ENCODE measurements at regions not wholly inside any gene's neighbourhood (a gene's known extent, or its start where the extent isn't known, plus 50 kb on each side); places are given as distances from the start of the nearest gene placed in this dataset.

DNA sequence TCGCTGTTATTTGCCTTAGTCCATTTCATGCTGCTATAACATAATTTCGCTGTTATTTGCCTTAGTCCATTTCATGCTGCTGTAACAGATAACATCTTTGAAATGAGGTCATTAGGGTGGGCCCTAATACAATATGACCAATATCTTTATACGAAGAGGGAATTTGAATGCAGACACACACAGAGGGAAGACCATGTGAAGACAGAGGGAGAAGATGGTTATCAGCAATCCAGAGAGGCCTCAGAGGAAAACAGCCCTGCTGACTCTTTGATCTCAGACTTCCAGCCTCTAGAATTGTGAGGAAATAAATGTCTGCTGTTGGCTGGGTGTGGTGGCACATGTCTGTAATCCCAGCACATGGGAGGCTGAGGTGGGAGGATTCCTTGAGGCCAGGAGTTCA lies 404.9 kb downstream of the TYW1 start:
- Histone ChIP-seq H4K20me1 (ENCODE audit: insufficient read depth, low read length) (no peaks in the 10 kb centered on the region), H3K36me3 (ENCODE audit: control insufficient read depth, insufficient read depth, low read length) (no peaks in the 10 kb centered on the region), H3K4me2 (ENCODE audit: low read depth, low read length) (no peak overlapping the region), H3K9ac (ENCODE audit: low read depth, low read length) (no peak overlapping the region), H3K79me1 (ENCODE audit: low read depth in 1 of 2, low read length in 2 of 2) (no peaks in the 10 kb centered on the region), H3K18ac (ENCODE audit: low read depth, low read length) (no peak overlapping the region), H3K27ac (ENCODE audit: insufficient read depth, low read length) (no peak overlapping the region), H3K23ac (ENCODE audit: low read depth, low read length) (no peak overlapping the region), H3K4me1 (ENCODE audit: control insufficient read depth, insufficient read depth, low read length) (no peaks in the 10 kb centered on the region), H2BK120ac (ENCODE audit: low read depth, low read length) (no peak overlapping the region), H2BK15ac (ENCODE audit: low read depth, low read length) (no peak overlapping the region), H4K8ac (ENCODE audit: low read depth in 2 of 2, low read length in 2 of 2) (no peak overlapping the region), H2BK5ac (ENCODE audit: low read depth, low read length, poor library complexity, severe bottlenecking) (no peak overlapping the region), H3K4me3 (ENCODE audit: insufficient read depth, low read depth, low read length) (no peak overlapping the region), H4K91ac (ENCODE audit: insufficient read depth, low read depth, low read length) (no peak overlapping the region), H3K9me3 (ENCODE audit: control insufficient read depth, insufficient read depth, low read length) (no peaks in the 10 kb centered on the region), H3K56ac (ENCODE audit: extremely low read depth, insufficient read depth, low read length) (no peak overlapping the region), H3K27me3 (ENCODE audit: control insufficient read depth, insufficient read depth, low read length) (no peaks in the 10 kb centered on the region), H3K9me1 (ENCODE audit: insufficient read depth, low read length) (no peaks in the 10 kb centered on the region), H2AFZ (replicated peaks; ENCODE audit: low read length, poor library complexity) (no peak overlapping the region), H3K14ac (replicated peaks; ENCODE audit: low read depth, low read length) (no peak overlapping the region), H4K5ac (ENCODE audit: low read depth, low read length) (no peak overlapping the region), H2AK5ac (ENCODE audit: low read depth, low read length) (no peak overlapping the region), H2AK9ac (replicated peaks; ENCODE audit: low read depth, low read length, poor library complexity) (no peak overlapping the region), H3K4ac (ENCODE audit: low read depth, low read length) (no peak overlapping the region), H2BK20ac (ENCODE audit: low read depth, low read length) (no peak overlapping the region)
- intact Hi-C loops (cut with micrococcal nuclease) (no loop called here), in situ Hi-C loops (cut with MboI; ENCODE audit: low sequenced_read_pairs) (no loop called here), dilution Hi-C loops (cut with HindIII; ENCODE audit: low sequenced_read_pairs, unreplicated experiment) (no loop called here)
- no peak for DNase-seq
- CTCF ChIA-PET, result no interaction called here
- POLR2A ChIA-PET (ENCODE audit: unreplicated experiment), result no interaction called here
- TF ChIP-seq ELK1 (IDR thresholded peaks at IDR 0.05; ENCODE audit: borderline replicate concordance, low read depth, low read length) (no peak), MAZ (IDR thresholded peaks at IDR 0.05; ENCODE audit: borderline replicate concordance, low read depth, low read length) (no peak), CEBPB (IDR thresholded peaks at IDR 0.05; ENCODE audit: low read depth, low read length) (no peak), RFX5 (IDR thresholded peaks at IDR 0.05; ENCODE audit: low read depth, low read length) (no peak), CHD1 (IDR thresholded peaks at IDR 0.05; ENCODE audit: low read depth, low read length) (no peak), FOS (IDR thresholded peaks at IDR 0.05; ENCODE audit: low read depth, low read length) (no peak), BHLHE40 (IDR thresholded peaks at IDR 0.05; ENCODE audit: low read depth, low read length) (no peak), MXI1 (IDR thresholded peaks at IDR 0.05; ENCODE audit: borderline replicate concordance, low read depth, low read length) (no peak)
- TF ChIP-seq, protein P1, sequence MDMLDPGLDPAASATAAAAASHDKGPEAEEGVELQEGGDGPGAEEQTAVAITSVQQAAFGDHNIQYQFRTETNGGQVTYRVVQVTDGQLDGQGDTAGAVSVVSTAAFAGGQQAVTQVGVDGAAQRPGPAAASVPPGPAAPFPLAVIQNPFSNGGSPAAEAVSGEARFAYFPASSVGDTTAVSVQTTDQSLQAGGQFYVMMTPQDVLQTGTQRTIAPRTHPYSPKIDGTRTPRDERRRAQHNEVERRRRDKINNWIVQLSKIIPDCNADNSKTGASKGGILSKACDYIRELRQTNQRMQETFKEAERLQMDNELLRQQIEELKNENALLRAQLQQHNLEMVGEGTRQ (IDR thresholded peaks at IDR 0.05; ENCODE audit: low read depth, low read length), result no peak
- no CpG with 5 or more reads among the region's 3 CpGs for WGBS, 2 experiments (ENCODE audit: extremely low coverage in 2 of 2, insufficient read length in 1 of 2)
- ATAC-seq (ENCODE audit: low read depth), result no peak
- BruUV-seq (replicated peaks), result no TSS peak

All from IMR-90 (cell line).